IMR-90 (cell line): ENCODE measurements at regions not wholly inside any gene's neighbourhood (a gene's known extent, or its start where the extent isn't known, plus 50 kb on each side); places are given as distances from the start of the nearest gene placed in this dataset.

Experiments
- ATAC-seq: fragments of 200-7000 bp; cut with Tn5 transposase; 2 replicates; pipeline ENCODE4 v1.9.1; 2020; ENCODE audit warnings: low read depth, mild to moderate bottlenecking, moderate library complexity
- BruUV-seq: library from RNA; stranded (reverse); fragments of 400-500 nt; replicated peaks from 2 replicates; lab custom pipeline; 2021; lab: Mats Ljungman, UMichigan
- CTCF ChIA-PET: fragments of 300-600 bp; formaldehyde crosslinking; extraction: SDS; loops from one replicate; lab custom pipeline; 2021; ENCODE audit warnings: antibody characterized with exemption; lab: Yijun Ruan, JAX
- POLR2A ChIA-PET: fragments of 300-600 bp; sonication (Branson Sonifier 250); formaldehyde crosslinking; loops from one replicate; lab custom pipeline; 2022; ENCODE audit warnings: antibody characterized with exemption; ENCODE audit not compliant: unreplicated experiment; lab: Charles Lee
- DNase-seq: peaks from one replicate; pipeline ENCODE4 v3.0.0; 2013
- H2AFZ ChIP-seq: replicated peaks from 2 replicates; pipeline ENCODE3; 2013; ENCODE audit warnings: low read length, mild to moderate bottlenecking; ENCODE audit not compliant: poor library complexity
- H2AK5ac ChIP-seq: 2 replicates; pipeline ENCODE4 v1.6.1; 2013; ENCODE audit warnings: low read depth, low read length, inconsistent platforms
- H2AK9ac ChIP-seq: replicated peaks from 2 replicates; pipeline ENCODE3; 2013; ENCODE audit warnings: mild to moderate bottlenecking, low read depth, low read length, moderate library complexity; ENCODE audit not compliant: poor library complexity
- H2BK120ac ChIP-seq: 2 replicates; pipeline ENCODE4 v1.6.1; 2013; ENCODE audit warnings: low read depth, low read length, inconsistent platforms
- H2BK15ac ChIP-seq: 3 replicates; pipeline ENCODE4 v1.6.1; 2013; ENCODE audit warnings: low read depth, low read length, inconsistent platforms
- H2BK20ac ChIP-seq: 2 replicates; pipeline ENCODE4 v1.6.1; 2013; ENCODE audit warnings: low read depth, mild to moderate bottlenecking, inconsistent platforms, low read length, moderate library complexity
- H2BK5ac ChIP-seq: 2 replicates; pipeline ENCODE4 v1.6.1; 2013; ENCODE audit warnings: mild to moderate bottlenecking, low read depth, low read length, inconsistent platforms; ENCODE audit not compliant: poor library complexity, severe bottlenecking
- H3K14ac ChIP-seq: replicated peaks from 2 replicates; pipeline ENCODE4 v1.6.1; 2013; ENCODE audit warnings: low read depth, low read length, inconsistent platforms
- H3K18ac ChIP-seq: 2 replicates; pipeline ENCODE4 v1.6.1; 2013; ENCODE audit warnings: low read depth, low read length, control low read depth
- H3K23ac ChIP-seq: 2 replicates; pipeline ENCODE4 v1.6.1; 2013; ENCODE audit warnings: low read depth, low read length, inconsistent platforms
- H3K27ac ChIP-seq: 2 replicates; pipeline ENCODE4 v1.5.1; 2013; ENCODE audit warnings: mild to moderate bottlenecking, control low read depth, low read length; ENCODE audit not compliant: insufficient read depth
- H3K27me3 ChIP-seq: 2 replicates; pipeline ENCODE4 v1.6.1; 2013; ENCODE audit warnings: low read length; ENCODE audit not compliant: control insufficient read depth, insufficient read depth
- H3K36me3 ChIP-seq: 2 replicates; pipeline ENCODE4 v1.6.1; 2013; ENCODE audit warnings: low read length, mixed read lengths; ENCODE audit not compliant: control insufficient read depth, insufficient read depth
- H3K4ac ChIP-seq: 2 replicates; pipeline ENCODE4 v1.6.1; 2013; ENCODE audit warnings: low read depth, low read length, inconsistent platforms
- H3K4me1 ChIP-seq: 2 replicates; pipeline ENCODE4 v1.6.1; 2013; ENCODE audit warnings: low read length, mixed read lengths; ENCODE audit not compliant: control insufficient read depth, insufficient read depth
- H3K4me2 ChIP-seq: 2 replicates; pipeline ENCODE4 v1.6.1; 2013; ENCODE audit warnings: low read depth, mild to moderate bottlenecking, control low read depth, low read length, moderate library complexity
- H3K4me3 ChIP-seq: 2 replicates; pipeline ENCODE4 v1.5.1; 2013; ENCODE audit warnings: low read depth, mild to moderate bottlenecking, control low read depth, low read length, moderate library complexity; ENCODE audit not compliant: insufficient read depth
- H3K56ac ChIP-seq: 2 replicates; pipeline ENCODE4 v1.6.1; 2013; ENCODE audit warnings: low read length, inconsistent platforms; ENCODE audit not compliant: insufficient read depth; ENCODE audit errors: extremely low read depth
- H3K79me1 ChIP-seq, 2 experiments: 2 replicates each; pipeline ENCODE4 v1.6.1; 2013; ENCODE audit warnings: low read length in 2 of 2, inconsistent platforms in 1 of 2, low read depth in 1 of 2
- H3K9ac ChIP-seq: 2 replicates; pipeline ENCODE4 v1.6.1; 2013; ENCODE audit warnings: low read depth, low read length, control low read depth
- H3K9me1 ChIP-seq: 2 replicates; pipeline ENCODE4 v1.6.1; 2013; ENCODE audit warnings: low read length, inconsistent platforms; ENCODE audit not compliant: insufficient read depth
- H3K9me3 ChIP-seq: 2 replicates; pipeline ENCODE4 v1.6.1; 2013; ENCODE audit warnings: low read length; ENCODE audit not compliant: control insufficient read depth, insufficient read depth
- H4K20me1 ChIP-seq: 2 replicates; pipeline ENCODE4 v1.6.1; 2013; ENCODE audit warnings: low read length, inconsistent platforms; ENCODE audit not compliant: insufficient read depth
- H4K5ac ChIP-seq: 2 replicates; pipeline ENCODE4 v1.6.1; 2013; ENCODE audit warnings: mild to moderate bottlenecking, low read depth, low read length, control low read depth
- H4K8ac ChIP-seq, 2 experiments: 2 replicates each; pipeline ENCODE4 v1.6.1; 2013; ENCODE audit warnings: low read depth in 2 of 2, low read length in 2 of 2, control low read depth in 1 of 2, inconsistent platforms in 1 of 2
- H4K91ac ChIP-seq: 2 replicates; pipeline ENCODE4 v1.6.1; 2013; ENCODE audit warnings: low read depth, low read length, inconsistent platforms; ENCODE audit not compliant: insufficient read depth
- FOS ChIP-seq: fragments of 150-350 bp; IDR thresholded peaks from 2 replicates; pipeline ENCODE4 v1.6.1; 2016; ENCODE audit warnings: low read depth, low read length
- RCOR1 ChIP-seq: IDR thresholded peaks from 2 replicates; pipeline ENCODE4 v1.6.1; 2012; ENCODE audit warnings: mild to moderate bottlenecking, low read length, improper control_type of control experiment; ENCODE audit not compliant: insufficient replicate concordance
- RFX5 ChIP-seq: IDR thresholded peaks from 2 replicates; pipeline ENCODE4 v1.8.0; 2012; ENCODE audit warnings: low read depth, mild to moderate bottlenecking, low read length, moderate library complexity
- WGBS, 2 experiments: methylation state at CpG; one replicate each; pipeline versions ENCODE4 v1.1.5 to v1.1.7; 2013; ENCODE audit warnings: missing lambda C conversion rate in 2 of 2; ENCODE audit not compliant: insufficient read length in 1 of 2; ENCODE audit errors: extremely low coverage in 2 of 2; 5-methylcytosine and 5-hydroxymethylcytosine counted together
- dilution Hi-C: fragments of 300-500 bp; cut with HindIII; formaldehyde crosslinking; loops from one replicate; pipeline ENCODE4 v1.14.3; 2018; ENCODE audit warnings: low sequenced_read_pairs; ENCODE audit not compliant: unreplicated experiment
- in situ Hi-C: fragments of 300-500 bp; cut with MboI; formaldehyde crosslinking; loops from 3 replicates; pipeline ENCODE4 v1.14.3; 2019; ENCODE audit warnings: low sequenced_read_pairs, inconsistent platforms, mixed read lengths
- intact Hi-C: fragments of 100-400 bp; cut with micrococcal nuclease; formaldehyde crosslinking; loops from 2 replicates; pipeline ENCODE4 v1.10.0; 2022

DNA sequence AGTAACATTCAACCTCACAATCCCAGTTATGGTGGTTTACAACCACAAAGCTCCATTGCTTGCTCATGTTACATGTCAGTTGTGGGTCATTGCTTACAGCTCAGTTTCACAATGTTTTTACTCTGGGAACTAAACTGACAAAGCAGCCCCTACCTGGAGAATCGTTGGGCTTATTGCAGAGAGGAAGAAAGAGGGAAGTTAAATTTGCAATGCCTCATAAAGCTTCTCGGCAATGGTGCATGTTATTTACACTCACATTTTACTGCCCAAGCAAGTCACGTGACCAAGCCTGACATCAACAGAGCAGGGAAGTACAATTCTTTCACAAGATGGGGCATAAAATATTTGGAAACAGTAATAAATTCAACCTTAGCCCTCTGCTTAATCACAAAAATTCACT is 441.6 kb downstream of the TDRD3 start:
- ChIA-PET POLR2A (no interaction called here), CTCF (no interaction called here)
- no peak for TF ChIP-seq RCOR1
- TF ChIP-seq RFX5: no peak
- TF ChIP-seq FOS: no peak
- Histone ChIP-seq H3K56ac (no peak overlapping the region), H3K23ac (no peak overlapping the region), H3K79me1 (no peaks in the 10 kb centered on the region), H3K18ac (no peak overlapping the region), H2BK15ac (no peak overlapping the region), H3K27me3 (no peaks in the 10 kb centered on the region), H2BK20ac (no peak overlapping the region), H3K14ac (no peak overlapping the region), H4K91ac (no peak overlapping the region), H3K27ac (no peak overlapping the region), H4K20me1 (no peaks in the 10 kb centered on the region), H3K9ac (no peak overlapping the region), H2AFZ (no peak overlapping the region), H4K8ac (no peak overlapping the region), H3K9me1 (no peaks in the 10 kb centered on the region), H3K9me3 (peaks cover 2% of the 10 kb centered on the region; the same call in 1 of the 2 replicates), H3K4me2 (no peak overlapping the region), H2AK5ac (no peak overlapping the region), H2AK9ac (no peak overlapping the region), H4K5ac (no peak overlapping the region), H3K4ac (no peak overlapping the region), H3K4me3 (no peak overlapping the region), H3K4me1 (no peaks in the 10 kb centered on the region), H2BK120ac (no peak overlapping the region), H3K36me3 (no peaks in the 10 kb centered on the region), H2BK5ac (no peak overlapping the region)
- intact Hi-C loops (no loop called here), dilution Hi-C loops (no loop called here), in situ Hi-C loops (no loop called here)
- no CpG with 5 or more reads among the region's 3 CpGs for WGBS, 2 experiments
- BruUV-seq: no TSS peak
- DNase-seq (no peak), ATAC-seq (no peak)
